HEK293 (cell line): ENCODE measurements at regions not wholly inside any gene's neighbourhood (a gene's known extent, or its start where the extent isn't known, plus 50 kb on each side); places are given as distances from the start of the nearest gene placed in this dataset.

ENCODE experiments used
- KLF1 ChIP-seq: fragments of 450-650 bp; formaldehyde crosslinking; IDR thresholded peaks from 2 replicates; pipeline ENCODE4 v1.5.1; 2016; ENCODE audit warnings: missing biosample characterization, missing genetic modification characterization
- RBAK ChIP-seq: fragments of 450-650 bp; formaldehyde crosslinking; IDR thresholded peaks from 2 replicates; pipeline ENCODE4 v1.5.1; 2016; ENCODE audit warnings: missing biosample characterization, missing genetic modification characterization
- YY1 ChIP-seq: fragments of 450-650 bp; formaldehyde crosslinking; IDR thresholded peaks from 2 replicates; pipeline ENCODE4 v1.5.1; 2018; ENCODE audit warnings: missing biosample characterization, missing genetic modification characterization
- ZEB2 ChIP-seq: fragments of 450-650 bp; formaldehyde crosslinking; IDR thresholded peaks from 2 replicates; pipeline ENCODE4 v1.5.1; 2016; ENCODE audit warnings: missing biosample characterization, missing genetic modification characterization
- ZNF175 ChIP-seq: fragments of 450-650 bp; formaldehyde crosslinking; IDR thresholded peaks from 2 replicates; pipeline ENCODE4 v1.5.1; 2016; ENCODE audit warnings: missing biosample characterization, missing genetic modification characterization
- ZNF221 ChIP-seq: fragments of 450-650 bp; formaldehyde crosslinking; IDR thresholded peaks from 2 replicates; pipeline ENCODE4 v1.5.1; 2017; ENCODE audit warnings: missing biosample characterization, missing genetic modification characterization, borderline replicate concordance
- ZNF223 ChIP-seq: fragments of 450-650 bp; formaldehyde crosslinking; IDR thresholded peaks from 2 replicates; pipeline ENCODE4 v1.5.1; 2016; ENCODE audit warnings: missing biosample characterization, missing genetic modification characterization
- ZNF629 ChIP-seq: fragments of 450-650 bp; formaldehyde crosslinking; IDR thresholded peaks from 2 replicates; pipeline ENCODE4 v1.5.1; 2017; ENCODE audit warnings: missing biosample characterization, missing genetic modification characterization
- ZNF830 ChIP-seq: fragments of 450-650 bp; IDR thresholded peaks from 2 replicates; pipeline ENCODE4 v1.5.0; 2018; ENCODE audit warnings: missing biosample characterization, missing genetic modification characterization, low read depth, mild to moderate bottlenecking, moderate library complexity
- TF ChIP-seq, protein P1 (sequence below): fragments of 450-650 bp; formaldehyde crosslinking; IDR thresholded peaks from 2 replicates; pipeline ENCODE4 v1.5.1; 2016; ENCODE audit warnings: missing biosample characterization, missing genetic modification characterization

DNA sequence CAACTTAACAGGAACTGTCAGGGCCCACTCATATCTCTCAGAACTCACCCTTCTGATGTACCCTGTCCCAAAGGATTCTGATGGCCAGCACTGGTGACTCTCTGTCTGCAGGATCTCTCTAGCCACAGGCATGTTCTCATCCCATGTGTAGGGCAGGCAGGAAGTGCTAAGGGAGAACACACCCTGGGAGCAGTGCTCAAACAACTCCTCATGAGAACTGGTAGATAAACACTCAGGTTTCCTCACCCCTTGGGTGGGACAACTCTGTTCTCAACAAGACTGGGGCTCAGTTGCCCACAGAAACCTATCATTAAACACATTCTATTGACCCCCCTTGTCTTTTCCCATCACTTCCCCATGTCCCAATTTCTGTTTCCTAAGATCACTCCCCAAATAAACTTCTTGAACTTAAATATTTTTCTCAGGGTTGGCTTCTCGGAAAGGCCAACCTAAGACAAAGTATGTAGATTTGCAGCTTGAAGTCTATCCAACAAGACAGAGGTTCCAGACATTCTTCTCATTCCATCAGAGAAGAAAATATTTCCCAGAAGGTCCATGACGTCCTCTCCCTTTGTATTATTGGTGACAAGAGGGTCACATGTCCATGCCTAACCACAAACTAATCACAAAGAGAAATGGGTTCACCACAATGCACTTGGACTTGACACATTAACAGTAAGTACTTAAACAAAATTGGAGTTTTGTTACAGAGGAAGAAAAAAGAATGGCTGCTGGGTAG is 276.6 kb upstream of the GADL1 start:
- no peak for TF ChIP-seq ZNF175 (tag by site-specific recombination)
- no peak for TF ChIP-seq ZNF830 (tag by site-specific recombination)
- TF ChIP-seq RBAK (tag by site-specific recombination) = no peak
- no peak for TF ChIP-seq ZEB2
- TF ChIP-seq, protein P1, sequence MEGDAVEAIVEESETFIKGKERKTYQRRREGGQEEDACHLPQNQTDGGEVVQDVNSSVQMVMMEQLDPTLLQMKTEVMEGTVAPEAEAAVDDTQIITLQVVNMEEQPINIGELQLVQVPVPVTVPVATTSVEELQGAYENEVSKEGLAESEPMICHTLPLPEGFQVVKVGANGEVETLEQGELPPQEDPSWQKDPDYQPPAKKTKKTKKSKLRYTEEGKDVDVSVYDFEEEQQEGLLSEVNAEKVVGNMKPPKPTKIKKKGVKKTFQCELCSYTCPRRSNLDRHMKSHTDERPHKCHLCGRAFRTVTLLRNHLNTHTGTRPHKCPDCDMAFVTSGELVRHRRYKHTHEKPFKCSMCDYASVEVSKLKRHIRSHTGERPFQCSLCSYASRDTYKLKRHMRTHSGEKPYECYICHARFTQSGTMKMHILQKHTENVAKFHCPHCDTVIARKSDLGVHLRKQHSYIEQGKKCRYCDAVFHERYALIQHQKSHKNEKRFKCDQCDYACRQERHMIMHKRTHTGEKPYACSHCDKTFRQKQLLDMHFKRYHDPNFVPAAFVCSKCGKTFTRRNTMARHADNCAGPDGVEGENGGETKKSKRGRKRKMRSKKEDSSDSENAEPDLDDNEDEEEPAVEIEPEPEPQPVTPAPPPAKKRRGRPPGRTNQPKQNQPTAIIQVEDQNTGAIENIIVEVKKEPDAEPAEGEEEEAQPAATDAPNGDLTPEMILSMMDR (tag by site-specific recombination) = no peak
- no peak for TF ChIP-seq ZNF629 (tag by site-specific recombination)
- TF ChIP-seq ZNF223 (tag by site-specific recombination) = no peak
- TF ChIP-seq YY1 (tag by site-specific recombination) = no peak
- no peak for TF ChIP-seq ZNF221 (tag by site-specific recombination)
- TF ChIP-seq KLF1 = no peak
